Lung (tissue), 11 donors: ENCODE measurements at regions not wholly inside any gene's neighbourhood (a gene's known extent, or its start where the extent isn't known, plus 50 kb on each side); places are given as distances from the start of the nearest gene placed in this dataset.

Experiments used
- ATAC-seq: fragments of 200-7000 bp; cut with Tn5 transposase; one replicate; pipeline ENCODE4 v1.9.1; 2020; ENCODE audit warnings: moderate number of reproducible peaks; ENCODE audit not compliant: insufficient read depth, low FRiP score
- DNase-seq, 3 donors: peaks; one replicate each; pipeline ENCODE4 v3.0.0-alpha.2; 2013 to 2017
- H3K27ac ChIP-seq, 2 donors: one replicate each; pipeline ENCODE4 v1.5.1; 2013; ENCODE audit warnings: mild to moderate bottlenecking in 2 of 2, moderate library complexity in 2 of 2, control low read depth in 1 of 2, inconsistent platforms in 1 of 2, low read depth in 1 of 2, low read length in 1 of 2
- H3K27me3 ChIP-seq, 3 donors: one replicate each; pipeline ENCODE4 v1.5.1; 2013; ENCODE audit warnings: low read length in 2 of 3; ENCODE audit not compliant: control insufficient read depth in 3 of 3, insufficient read depth in 3 of 3
- H3K36me3 ChIP-seq, 4 donors: one replicate each; pipeline ENCODE4 v1.5.1; 2013; ENCODE audit warnings: low read length in 4 of 4, mild to moderate bottlenecking in 1 of 4, moderate library complexity in 1 of 4; ENCODE audit not compliant: control insufficient read depth in 4 of 4, insufficient read depth in 4 of 4
- H3K4me1 ChIP-seq, 5 donors: one replicate each; pipeline ENCODE4 v1.5.1; 2013; ENCODE audit warnings: low read length in 5 of 5, mild to moderate bottlenecking in 2 of 5, moderate library complexity in 1 of 5; ENCODE audit not compliant: control insufficient read depth in 5 of 5, insufficient read depth in 5 of 5
- H3K4me3 ChIP-seq: one replicate; pipeline ENCODE4 v1.5.1; 2013; ENCODE audit warnings: mild to moderate bottlenecking, control low read depth, moderate library complexity
- H3K9ac ChIP-seq, 2 donors: one replicate each; pipeline ENCODE4 v1.5.1; 2013; ENCODE audit warnings: low read length in 2 of 2, control low read depth in 1 of 2; ENCODE audit not compliant: insufficient read depth in 1 of 2
- H3K9me3 ChIP-seq, 4 donors: one replicate each; pipeline ENCODE4 v1.5.1; 2013; ENCODE audit warnings: low read length in 3 of 4, mild to moderate bottlenecking in 1 of 4, moderate library complexity in 1 of 4; ENCODE audit not compliant: control insufficient read depth in 4 of 4, insufficient read depth in 3 of 4
- CTCF ChIP-seq: IDR thresholded peaks from 2 replicates; pipeline ENCODE4 v1.5.1; 2012; ENCODE audit warnings: mild to moderate bottlenecking; ENCODE audit errors: control extremely low read depth, extremely low read depth
- WGBS, 2 donors: extraction: QIAGEN DNeasy Blood & Tissue Kit; methylation state at CpG; one replicate each; pipeline ENCODE4 v1.1.7; 2013; 5-methylcytosine and 5-hydroxymethylcytosine counted together
- donor health status: control.
- donor health status: control.
- donor health status: Bipolar disorder and iron deficiency.
- donor health status: healthy.
- donor health status: DM: yes; HTN: yes; CAD: no.

DNA sequence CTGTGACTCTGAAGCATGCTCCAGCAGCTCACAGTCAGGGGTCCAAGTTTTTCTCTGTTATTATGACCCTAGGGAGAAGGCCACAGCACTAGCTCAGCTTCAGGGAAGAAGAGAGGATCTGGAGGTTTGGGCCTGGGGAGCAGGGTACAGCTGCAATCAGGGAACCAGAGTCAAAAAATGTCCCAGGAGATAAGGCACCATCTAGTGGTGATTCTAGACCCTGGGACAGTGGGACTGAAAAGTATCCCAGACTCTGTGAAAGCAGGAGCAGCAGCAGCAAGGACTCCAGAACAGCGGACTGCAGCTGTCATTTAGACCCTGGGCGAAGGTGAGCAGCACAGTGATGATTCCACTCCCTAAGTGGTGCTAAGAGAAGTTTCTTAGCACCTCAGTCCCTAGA, 278.4 kb upstream of the DDX18 start:
- H3K27ac ChIP-seq = no peak overlapping the region
- peaks cover 0 to 6% (median 2%) of the 10 kb centered on the region in 4 donors for H3K9me3 ChIP-seq
- H3K4me1 ChIP-seq = no peaks in the 10 kb centered on the region
- no peaks in the 10 kb centered on the region for H3K36me3 ChIP-seq
- H3K27me3 ChIP-seq = no peaks in the 10 kb centered on the region
- H3K4me3 ChIP-seq = no peak overlapping the region
- ATAC-seq = no peak
- H3K9ac ChIP-seq = no peak overlapping the region
- no peak for TF ChIP-seq CTCF
- WGBS, 2 donors = 54 to 77% methylated on average over 2 of the region's 2 CpGs
- DNase-seq = peak in 2 of 3 donors; percentile 16 to 23

GRCh38 chr2:117537032-117537431, 277.5 kb upstream of the DDX18 start:
- H3K9me3 ChIP-seq = peaks cover 0 to 6% (median 2%) of the 10 kb centered on the region in 4 donors
- 63 to 67% methylated on average over 4 of the region's 4 CpGs for WGBS, 2 donors
- no peaks in the 10 kb centered on the region for H3K4me1 ChIP-seq
- no peak for TF ChIP-seq CTCF
- ATAC-seq = no peak
- no peak overlapping the region for H3K4me3 ChIP-seq
- no peaks in the 10 kb centered on the region for H3K27me3 ChIP-seq
- no peak overlapping the region for H3K9ac ChIP-seq
- H3K27ac ChIP-seq = no peak overlapping the region
- DNase-seq = no peak
- H3K36me3 ChIP-seq = no peaks in the 10 kb centered on the region

DNA sequence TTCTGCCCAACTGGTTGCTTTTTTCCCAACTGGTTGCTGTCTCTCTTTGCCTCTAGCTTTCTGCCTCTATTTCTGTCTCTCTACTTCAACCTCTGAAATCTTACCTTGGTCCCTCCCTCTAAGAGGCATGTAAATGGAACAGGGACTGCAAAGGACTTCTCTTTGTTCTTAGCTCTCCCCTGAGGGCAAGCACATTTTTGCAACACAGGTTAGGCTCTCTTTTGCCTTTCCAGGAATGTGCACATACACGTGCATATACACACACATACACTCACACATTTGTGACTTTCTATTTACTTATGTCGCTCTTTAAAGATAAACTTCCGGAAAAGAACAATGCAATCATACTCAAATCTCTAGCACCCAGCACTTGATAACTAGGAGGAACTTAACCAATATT, 262.6 kb upstream of the DDX18 start:
- no peaks in the 10 kb centered on the region for H3K36me3 ChIP-seq
- no peak overlapping the region for H3K9ac ChIP-seq
- WGBS, 2 donors = 27 to 57% methylated on average over 3 of the region's 3 CpGs
- H3K4me1 ChIP-seq = no peaks in the 10 kb centered on the region
- H3K27ac ChIP-seq = no peak overlapping the region
- H3K27me3 ChIP-seq = no peaks in the 10 kb centered on the region
- TF ChIP-seq CTCF = no peak
- H3K4me3 ChIP-seq = no peak overlapping the region
- no peak for ATAC-seq
- peak in 2 of 3 donors; percentile 6 to 11 for DNase-seq
- H3K9me3 ChIP-seq = peaks cover 0 to 2% (median 0%) of the 10 kb centered on the region in 4 donors

- H3K9me3 ChIP-seq = peaks cover 0 to 2% (median 0%) of the 10 kb centered on the region in 4 donors
- H3K4me3 ChIP-seq = no peak overlapping the region
- no peak for ATAC-seq
- 57 to 67% methylated on average over 4 of the region's 4 CpGs for WGBS, 2 donors
- no peak for DNase-seq
- no peaks in the 10 kb centered on the region for H3K4me1 ChIP-seq
- H3K9ac ChIP-seq = no peak overlapping the region
- H3K36me3 ChIP-seq = no peaks in the 10 kb centered on the region
- no peak for TF ChIP-seq CTCF
- H3K27ac ChIP-seq = no peak overlapping the region
- H3K27me3 ChIP-seq = no peaks in the 10 kb centered on the region
Observed at GRCh38 chr2:117553448-117553847, 261.0 kb upstream of the DDX18 start.
